ENCODE measurements at regions not wholly inside any gene's neighbourhood (a gene's known extent, or its start where the extent isn't known, plus 50 kb on each side); places are given as distances from the start of the nearest gene placed in this dataset.

DNA sequence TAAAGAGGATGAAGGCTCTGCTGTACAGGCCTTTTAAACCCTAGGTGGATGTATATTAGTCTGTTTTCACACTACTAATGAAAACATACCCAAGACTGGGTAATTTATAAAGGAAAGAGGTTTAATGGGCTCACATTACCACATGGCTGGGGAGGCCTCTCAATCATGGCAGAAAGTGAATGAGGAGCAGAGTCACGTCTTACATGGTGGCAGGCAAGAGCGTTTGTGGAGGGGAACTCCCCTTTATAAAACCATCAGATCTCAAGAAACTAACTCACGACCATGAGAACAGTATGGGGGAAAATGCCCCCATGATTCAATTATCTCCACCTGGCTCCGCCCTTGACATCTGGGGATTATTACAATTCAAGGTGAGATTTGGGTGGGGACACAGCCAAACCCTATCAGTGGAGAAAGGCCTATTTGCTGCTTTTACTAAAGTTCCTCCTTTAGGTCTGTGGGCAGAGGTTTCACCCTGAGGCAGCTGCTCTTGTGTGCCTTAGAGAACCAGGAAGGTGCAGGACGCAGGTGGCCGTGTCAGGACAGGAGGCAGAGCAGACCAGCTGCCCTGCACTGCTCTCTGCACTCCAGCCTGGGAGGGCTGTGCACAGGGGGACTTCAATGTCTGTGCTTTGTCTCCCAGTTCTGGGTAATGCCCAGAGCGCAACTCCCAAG is 178.8 kb upstream of the HDAC4 start:
- no peak for DNase-seq

- no peak for DNase-seq
Measured at GRCh38 chr2:239579081-239579480, 178.3 kb upstream of the HDAC4 start.

DNA sequence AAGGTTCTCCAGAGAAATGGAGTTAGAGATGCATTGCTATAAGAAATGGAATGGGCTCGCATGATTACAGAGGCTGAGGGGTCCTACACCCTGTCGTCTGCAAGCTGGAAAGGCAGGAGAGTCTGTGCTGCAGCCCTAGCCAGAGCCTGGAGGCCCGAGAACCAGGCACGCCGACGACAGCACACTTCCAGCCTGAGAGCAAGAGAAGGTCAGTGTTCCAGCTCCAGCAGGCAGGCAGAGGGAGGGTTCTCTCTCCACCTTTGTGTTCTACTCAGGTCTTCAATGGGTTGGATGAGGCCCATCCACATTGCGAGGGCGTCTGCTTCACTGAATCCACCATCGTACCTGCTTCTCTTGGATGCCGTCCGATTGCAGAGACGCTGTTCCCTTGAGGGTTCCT is 177.6 kb upstream of the HDAC4 start:
- no peak for DNase-seq

- no peak for DNase-seq
Measured at GRCh38 chr2:239577935-239578334, 177.1 kb upstream of the HDAC4 start.

GRCh38 chr2:239576784-239577685 is 176.2 kb upstream of the HDAC4 start:
- DNase-seq: no peak

DNA sequence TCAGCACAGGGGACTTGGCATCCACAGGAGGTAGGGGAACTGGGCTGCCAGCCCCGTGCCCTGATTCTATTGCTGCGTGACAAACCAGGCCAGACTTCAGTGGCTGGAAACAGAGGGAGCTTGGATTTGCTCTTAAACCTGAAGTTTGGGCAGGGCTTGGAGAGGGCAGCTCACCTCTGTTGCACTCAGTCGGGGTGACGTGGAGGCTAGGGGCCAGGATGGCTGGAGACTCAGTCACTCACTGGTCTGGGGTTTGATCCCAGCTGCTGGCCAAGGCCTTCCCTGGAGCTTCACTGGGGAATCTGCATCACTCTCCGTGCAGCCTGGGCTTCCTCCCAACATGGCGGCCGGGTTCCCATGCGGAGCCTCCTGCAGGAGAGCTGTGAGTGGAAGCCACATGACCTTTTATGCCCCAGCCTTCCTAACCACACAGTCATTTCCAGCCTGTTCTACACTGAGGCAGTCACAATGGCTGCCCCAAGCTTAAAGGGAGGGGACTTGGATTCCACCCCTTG is 175.2 kb upstream of the HDAC4 start:
- no peak for DNase-seq

DNA sequence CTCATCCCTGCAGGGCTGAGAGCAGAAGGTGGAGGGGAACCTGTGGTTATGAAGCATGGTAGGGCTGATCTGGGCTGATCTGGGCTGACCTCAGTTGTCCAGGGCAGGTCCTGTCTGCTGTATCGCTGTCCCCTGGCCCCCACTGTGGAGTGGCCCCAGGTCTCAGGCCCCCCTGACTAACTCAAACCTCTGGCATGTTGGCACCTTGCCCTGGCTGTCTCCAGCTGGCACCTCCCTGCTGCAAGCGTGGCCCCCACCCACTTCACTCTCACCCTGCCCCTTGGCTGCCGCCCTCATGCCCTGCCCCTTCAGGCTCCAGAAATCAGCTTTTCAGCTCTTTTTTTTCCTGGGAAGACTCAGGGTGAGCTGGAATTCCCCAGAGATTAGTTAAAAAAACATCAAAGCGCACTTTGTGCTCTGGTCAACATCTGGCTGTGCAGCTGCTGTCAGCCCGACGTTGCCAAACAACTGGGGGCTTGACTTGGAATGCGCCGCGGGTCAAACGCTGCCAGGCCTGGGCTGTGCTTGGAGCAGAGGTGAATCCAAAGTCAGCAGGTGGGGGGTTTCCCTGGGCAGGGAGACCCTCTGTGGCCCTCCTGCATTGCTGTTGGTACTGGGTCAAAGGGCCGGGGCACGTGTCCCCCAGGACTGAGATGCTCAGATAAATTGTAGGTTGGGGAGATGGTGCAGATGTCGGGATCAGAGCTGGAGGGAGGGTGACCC is 173.8 kb upstream of the HDAC4 start:
- DNase-seq: no peak

- no peak for DNase-seq
Measured at GRCh38 chr2:239574054-239574433, 173.2 kb upstream of the HDAC4 start.

- DNase-seq: no peak
Measured at GRCh38 chr2:239570971-239571520, 170.2 kb upstream of the HDAC4 start.

GRCh38 chr2:239570216-239570925 is 169.6 kb upstream of the HDAC4 start:
- no peak for DNase-seq

- no peak for DNase-seq
Measured at GRCh38 chr2:239569401-239570090, 168.7 kb upstream of the HDAC4 start.

- DNase-seq: no peak
Measured at GRCh38 chr2:239568601-239569000, 167.8 kb upstream of the HDAC4 start.

DNA sequence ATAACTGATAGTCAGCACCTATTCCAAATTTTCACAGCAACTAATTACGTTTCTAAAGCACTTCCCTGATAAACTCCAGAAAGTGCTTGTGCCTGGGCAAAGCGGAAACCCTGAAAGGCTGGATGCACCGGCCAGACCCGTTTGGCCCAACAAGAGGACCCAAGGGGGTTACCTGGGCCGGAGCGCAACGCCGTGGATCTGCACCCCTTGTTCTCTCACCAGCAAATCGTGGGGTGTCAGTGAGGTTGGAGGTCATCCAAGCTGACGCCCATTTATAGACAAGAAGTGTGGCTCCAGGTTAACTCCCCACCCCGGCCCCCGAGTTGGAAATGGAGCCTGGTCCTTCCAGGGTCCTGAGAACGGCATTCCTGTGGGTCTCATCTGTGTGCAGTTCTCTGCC is 167.0 kb upstream of the HDAC4 start:
- DNase-seq: no peak

GRCh38 chr2:239566995-239567568 is 166.3 kb upstream of the HDAC4 start:
- no peak for DNase-seq

GRCh38 chr2:239566162-239566994 is 165.6 kb upstream of the HDAC4 start:
- no peak for DNase-seq

DNA sequence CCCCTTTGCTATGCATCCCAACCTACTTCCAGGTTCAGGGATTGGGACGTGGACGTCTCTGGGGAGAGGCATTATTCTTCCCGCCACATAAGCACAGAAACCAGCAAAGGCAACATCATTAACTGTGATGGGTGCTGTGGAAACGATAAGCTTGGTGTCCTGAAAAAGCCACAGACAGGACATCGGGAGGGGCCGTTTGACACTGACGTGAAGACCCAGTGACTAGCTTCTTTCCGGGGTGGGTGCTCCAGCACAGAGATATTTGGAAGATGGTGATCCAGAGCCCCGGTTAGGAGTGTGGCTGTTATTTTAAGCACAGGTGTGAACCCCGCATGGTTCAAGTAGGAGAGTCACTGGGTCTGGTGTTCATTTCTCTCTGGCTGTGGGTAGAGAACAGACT is 163.8 kb upstream of the HDAC4 start:
- DNase-seq: no peak

GRCh38 chr2:239563561-239563960 is 162.7 kb upstream of the HDAC4 start:
- DNase-seq: no peak

DNA sequence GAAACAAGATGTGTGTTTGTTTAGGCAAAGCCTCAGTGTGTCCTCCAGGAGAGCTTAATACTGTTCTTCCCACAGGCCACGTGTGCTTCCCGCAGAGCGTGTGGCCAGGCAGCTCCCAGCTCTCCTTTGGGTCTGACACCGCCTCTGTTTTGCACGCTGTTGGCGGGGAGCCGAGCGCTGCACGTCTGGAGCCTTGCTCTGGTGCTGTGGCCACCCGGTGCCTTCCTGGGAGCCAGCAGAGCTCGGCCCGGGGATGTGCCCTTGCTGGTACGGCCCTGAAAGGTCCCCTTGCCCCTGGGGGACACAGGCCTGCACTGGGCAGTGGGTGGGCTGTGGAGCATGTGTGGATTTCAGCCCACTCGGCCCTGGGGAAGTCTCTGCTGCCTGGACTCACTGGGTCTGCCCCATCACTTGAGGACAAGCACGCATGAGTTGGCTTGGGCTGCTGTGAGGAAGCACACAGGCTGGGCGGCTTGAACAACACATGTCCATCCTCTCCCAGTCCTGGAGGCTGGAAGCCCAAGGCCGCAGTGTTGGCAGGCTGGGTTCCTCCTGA is 160.7 kb upstream of the HDAC4 start:
- DNase-seq: no peak

DNA sequence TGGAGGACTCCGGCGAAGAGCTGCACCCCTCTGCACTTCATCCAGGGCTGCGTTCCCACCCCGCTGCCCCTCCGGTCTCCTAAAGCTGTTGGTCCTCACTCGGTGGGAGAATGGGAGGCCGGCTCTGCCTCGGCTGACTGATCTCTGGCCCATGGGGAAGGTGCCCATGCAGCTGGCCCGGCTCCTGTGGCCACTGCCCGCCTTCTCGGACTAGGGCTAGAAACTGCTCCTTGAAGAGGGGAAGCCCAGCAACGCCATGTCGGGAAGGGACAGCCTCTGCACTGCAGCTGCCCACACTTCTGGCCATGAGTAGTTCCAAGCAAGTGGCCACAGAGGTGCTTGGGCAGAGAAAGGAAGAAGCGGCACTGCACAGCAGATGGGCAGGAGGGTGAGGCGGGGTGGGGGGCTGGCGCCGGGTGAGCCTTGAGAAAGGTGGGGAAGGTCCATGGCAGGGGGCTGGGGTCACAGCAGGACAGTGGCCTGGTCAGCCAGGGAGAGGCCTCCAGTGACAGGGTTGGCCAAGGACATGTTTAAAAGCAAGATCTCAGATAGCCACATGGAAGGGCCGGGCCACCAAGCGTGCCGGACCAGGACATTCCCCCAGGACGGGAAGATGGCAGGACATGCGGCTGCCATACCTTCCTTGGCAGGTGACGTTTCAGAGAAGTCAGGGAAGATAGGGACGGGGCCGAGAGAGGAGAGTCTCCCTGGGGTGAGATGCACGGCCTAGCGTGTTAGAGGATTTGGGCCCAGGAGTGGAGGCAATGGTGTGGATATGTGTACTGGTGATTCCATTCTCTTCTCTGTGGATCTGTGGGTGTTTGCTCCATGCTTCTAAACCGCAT is 158.8 kb upstream of the HDAC4 start:
- no peak for DNase-seq
